NCI-H82 (cell line): ENCODE measurements at regions not wholly inside any gene's neighbourhood (a gene's known extent, or its start where the extent isn't known, plus 50 kb on each side); places are given as distances from the start of the nearest gene placed in this dataset.

Experiments used
- DNase-seq: peaks from one replicate; lab custom pipeline; 2025; lab: John Stamatoyannopoulos, UW

- DNase-seq: no peak
Measured at GRCh38 chr15:88742161-88742560, 61.1 kb upstream of the ACAN start.

- no peak for DNase-seq
Measured at GRCh38 chr15:88744548-88745020, 58.7 kb upstream of the ACAN start.

DNA sequence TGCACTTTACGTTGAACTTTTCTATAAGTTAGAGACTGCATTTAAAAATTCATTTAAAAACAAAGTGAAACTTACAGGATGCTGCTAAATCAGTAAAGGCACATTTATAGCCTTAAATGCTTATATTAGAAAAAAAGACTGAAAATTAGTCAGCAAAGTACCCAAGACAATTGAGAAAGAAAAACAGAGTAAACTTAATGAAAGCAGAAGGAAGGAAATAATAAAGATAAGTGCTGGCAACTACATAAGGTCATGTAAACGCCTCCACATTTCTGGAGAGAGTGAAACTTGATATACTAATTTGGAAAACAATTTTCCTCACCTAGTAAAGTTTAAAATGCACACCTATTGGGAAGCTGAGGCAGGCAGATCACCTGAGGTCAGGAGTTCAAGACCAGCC lies 58.2 kb upstream of the ACAN start:
- no peak for DNase-seq

GRCh38 chr15:88745696-88746095 lies 57.5 kb upstream of the ACAN start:
- DNase-seq: no peak

DNA sequence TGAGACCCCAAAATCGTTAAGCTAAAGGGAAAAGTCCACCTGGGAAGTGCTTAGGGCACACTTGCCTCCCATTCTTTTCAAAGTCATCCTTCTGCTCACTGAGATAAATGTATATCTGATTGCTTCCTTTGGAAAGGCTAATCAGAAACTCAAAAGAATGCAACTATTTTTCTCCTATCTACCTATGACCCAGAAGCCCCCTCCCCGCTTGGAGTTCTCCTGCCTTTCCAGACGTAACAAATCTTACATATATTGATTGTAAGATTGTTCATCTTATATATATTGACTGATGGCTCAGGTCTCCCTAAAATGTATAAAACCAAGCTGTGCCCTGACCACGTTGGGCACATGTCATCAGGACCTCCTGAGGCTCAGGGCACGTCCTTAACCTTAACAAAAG lies 56.8 kb upstream of the ACAN start:
- DNase-seq: no peak

- DNase-seq: no peak
Measured at GRCh38 chr15:88747111-88747510, 56.1 kb upstream of the ACAN start.

- no peak for DNase-seq
Measured at GRCh38 chr15:88747631-88748030, 55.6 kb upstream of the ACAN start.

GRCh38 chr15:88748081-88748480 lies 55.2 kb upstream of the ACAN start:
- no peak for DNase-seq

DNA sequence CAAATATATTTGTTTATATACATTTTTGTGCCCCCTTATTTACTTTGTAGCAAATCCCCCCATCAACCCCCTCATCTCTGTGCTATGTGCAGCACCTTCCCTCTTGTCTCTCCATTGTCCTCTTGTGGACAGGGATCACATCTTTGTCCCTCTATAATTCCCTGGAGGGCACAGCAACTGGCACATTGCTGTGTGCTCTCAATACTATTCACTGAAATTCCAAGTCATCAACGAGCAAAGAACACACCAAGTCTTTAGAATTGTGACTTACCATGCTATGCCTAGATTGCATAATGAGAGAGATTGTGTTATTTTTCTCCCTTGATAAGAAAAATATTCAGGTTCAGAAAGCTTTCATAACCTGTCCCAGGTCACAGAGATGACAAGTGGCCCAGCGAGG lies 54.6 kb upstream of the ACAN start:
- DNase-seq: no peak

- no peak for DNase-seq
Measured at GRCh38 chr15:88749699-88750098, 53.5 kb upstream of the ACAN start.

DNA sequence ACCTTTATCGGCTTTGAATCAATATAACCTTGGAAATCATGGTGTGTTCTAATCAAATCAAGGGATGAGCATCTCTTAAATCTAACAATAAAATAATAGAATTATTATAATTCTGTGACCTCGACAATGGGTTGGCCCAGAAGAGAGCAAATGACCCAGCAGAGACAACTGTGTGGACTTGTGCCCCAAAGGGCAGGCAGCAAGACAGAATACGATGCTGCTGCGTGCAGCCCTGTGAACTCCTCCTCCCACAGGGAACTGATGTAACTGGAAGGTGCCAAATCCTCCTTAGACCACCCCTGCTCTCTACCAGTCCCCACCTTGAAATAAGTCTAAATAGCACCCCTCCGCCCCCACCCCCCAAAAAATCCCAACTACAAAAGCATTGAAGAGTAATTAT lies 50.7 kb upstream of the ACAN start:
- DNase-seq: no peak

DNA sequence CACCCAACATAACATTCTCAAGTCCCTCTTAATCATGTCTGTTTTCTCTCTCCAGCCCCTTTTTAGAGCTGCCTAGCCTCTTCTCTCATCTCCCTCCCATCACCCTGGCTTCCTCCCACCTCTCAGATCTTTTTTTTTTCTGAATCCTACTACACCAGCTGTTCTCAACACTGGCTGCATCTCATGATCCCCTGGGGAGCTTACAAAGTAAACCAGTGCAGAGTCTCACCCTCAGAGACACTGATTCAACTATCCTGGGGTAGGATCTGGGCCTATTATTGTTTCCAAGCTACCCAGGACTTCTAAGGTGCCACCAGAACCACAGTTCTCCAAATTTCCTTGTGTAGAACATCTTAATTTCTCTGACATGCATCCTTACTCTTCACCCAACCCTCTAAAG lies 50.3 kb upstream of the ACAN start:
- peak; percentile 66 for DNase-seq
